ENCODE measurements at regions not wholly inside any gene's neighbourhood (a gene's known extent, or its start where the extent isn't known, plus 50 kb on each side); places are given as distances from the start of the nearest gene placed in this dataset.

- TF ChIP-seq CTCF (IDR thresholded peaks at IDR 0.05) (no peak), POLR2AphosphoS5 (IDR thresholded peaks at IDR 0.05) (no peak), POLR2A (IDR thresholded peaks at IDR 0.05) (no peak), EP300 (IDR thresholded peaks at IDR 0.05) (no peak)
These were observed 214.8 kb downstream of the CRLF2 start for GRCh38 chrX:997631-998137.

Measured in gastroesophageal sphincter (tissue), 3 donors.